Loucy (cell line): ENCODE measurements at regions not wholly inside any gene's neighbourhood (a gene's known extent, or its start where the extent isn't known, plus 50 kb on each side); places are given as distances from the start of the nearest gene placed in this dataset.

ENCODE experiments used
- CTCF ChIP-seq: fragments of 200-600 bp; sonication (generic); conservative IDR thresholded peaks from 2 replicates; pipeline ENCODE4 v1.5.1; 2014; ENCODE audit warnings: mild to moderate bottlenecking, antibody characterized with exemption, low read length
- EZH2phosphoT487 ChIP-seq: fragments of 200-600 bp; IDR thresholded peaks from 2 replicates; pipeline ENCODE4 v1.6.1; 2018; ENCODE audit warnings: antibody characterized with exemption, mild to moderate bottlenecking, moderate library complexity, borderline replicate concordance

DNA sequence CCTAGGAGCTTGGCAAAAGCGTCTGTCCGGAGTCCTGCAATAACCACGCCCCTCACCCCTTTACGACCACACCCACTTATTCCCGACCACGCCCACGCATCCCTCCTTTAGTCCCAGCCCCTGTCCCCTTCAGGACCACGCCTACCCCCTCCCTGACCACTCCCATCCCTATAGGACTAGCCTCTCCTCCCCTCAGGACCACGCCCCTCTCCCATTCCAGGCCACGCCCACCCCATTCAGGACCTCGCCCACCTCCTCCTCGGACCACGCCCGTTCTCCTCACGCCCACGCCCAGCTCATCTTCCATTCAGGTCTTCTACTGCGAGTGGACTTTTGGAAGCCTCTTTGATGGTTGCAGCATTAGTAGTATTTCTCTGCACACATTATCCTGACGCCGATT, 131.2 kb upstream of the STX18 start:
- no peak for TF ChIP-seq CTCF
- TF ChIP-seq EZH2phosphoT487: no peak
